PC-9 (cell line): ENCODE measurements at regions not wholly inside any gene's neighbourhood (a gene's known extent, or its start where the extent isn't known, plus 50 kb on each side); places are given as distances from the start of the nearest gene placed in this dataset.

Source experiments
- BruUV-seq: library from RNA; stranded (reverse); fragments of 400-500 nt; replicated peaks from 2 replicates; lab custom pipeline; 2021; lab: Mats Ljungman, UMichigan
- CTCF ChIA-PET: fragments of 300-600 bp; sonication (Branson Sonifier 250); formaldehyde crosslinking; loops from one replicate; lab custom pipeline; 2022; ENCODE audit warnings: antibody characterized with exemption; lab: Charles Lee
- POLR2A ChIA-PET: fragments of 300-600 bp; sonication (Branson Sonifier 250); formaldehyde crosslinking; loops from one replicate; lab custom pipeline; 2022; ENCODE audit warnings: antibody characterized with exemption; ENCODE audit not compliant: unreplicated experiment; lab: Charles Lee
- DNase-seq, 2 experiments: peaks; one replicate each; pipeline versions ENCODE4 v3.0.0 to v3.0.0-alpha.2; 2015 to 2022; ENCODE audit warnings: mixed read lengths in 1 of 2
- H2AFZ ChIP-seq: fragments of 200-600 bp; sonication (generic); 2 replicates; pipeline ENCODE4 v1.8.1; 2017; ENCODE audit warnings: antibody characterized with exemption
- H3F3A ChIP-seq: fragments of 200-600 bp; sonication (generic); 2 replicates; pipeline ENCODE4 v1.8.1; 2017; ENCODE audit warnings: antibody characterized with exemption, mild to moderate bottlenecking, low read depth; ENCODE audit not compliant: insufficient read depth
- H3K27ac ChIP-seq: fragments of 200-600 bp; sonication (generic); 2 replicates; pipeline ENCODE4 v1.6.1; 2016; ENCODE audit warnings: mixed run types
- H3K27me3 ChIP-seq: fragments of 200-600 bp; sonication (generic); 2 replicates; pipeline ENCODE4 v1.6.1; 2016; ENCODE audit warnings: low read depth, mixed run types; ENCODE audit not compliant: insufficient read depth
- H3K36me3 ChIP-seq: fragments of 200-600 bp; sonication (generic); 2 replicates; pipeline ENCODE4 v1.6.1; 2016; ENCODE audit warnings: low read depth, mixed run types
- H3K4me1 ChIP-seq: fragments of 200-600 bp; sonication (generic); replicated peaks from 2 replicates; pipeline ENCODE4 v1.6.1; 2016; ENCODE audit warnings: mixed run types; ENCODE audit not compliant: insufficient read depth
- H3K4me2 ChIP-seq: fragments of 200-600 bp; sonication (generic); 2 replicates; pipeline ENCODE4 v1.6.1; 2017; ENCODE audit warnings: mixed run types
- H3K4me3 ChIP-seq: fragments of 200-600 bp; sonication (generic); 2 replicates; pipeline ENCODE4 v1.6.1; 2016; ENCODE audit warnings: mixed run types
- H3K79me2 ChIP-seq: fragments of 200-600 bp; sonication (generic); 2 replicates; pipeline ENCODE4 v1.6.1; 2017; ENCODE audit warnings: low read depth, mixed run types
- H3K9me2 ChIP-seq: fragments of 200-600 bp; sonication (generic); 2 replicates; pipeline ENCODE4 v1.8.1; 2017; ENCODE audit warnings: mild to moderate bottlenecking; ENCODE audit not compliant: insufficient read depth
- H3K9me3 ChIP-seq: fragments of 200-600 bp; sonication (generic); 2 replicates; pipeline ENCODE4 v1.8.1; 2016; ENCODE audit warnings: low read depth; ENCODE audit not compliant: insufficient read depth
- H4K20me1 ChIP-seq: fragments of 200-600 bp; sonication (generic); 2 replicates; pipeline ENCODE4 v1.8.1; 2017; ENCODE audit not compliant: insufficient read depth
- EZH2 ChIP-seq: fragments of 200-600 bp; sonication (generic); IDR thresholded peaks from 2 replicates; pipeline ENCODE4 v1.8.0; 2017; ENCODE audit warnings: antibody characterized with exemption, low read depth
- intact Hi-C: fragments of 100-400 bp; cut with micrococcal nuclease; formaldehyde crosslinking; loops from one replicate; pipeline ENCODE4 v1.10.0; 2022; ENCODE audit not compliant: unreplicated experiment
- TF ChIP-seq, protein P1 (sequence below): fragments of 200-600 bp; sonication (generic); conservative IDR thresholded peaks from 2 replicates; pipeline ENCODE4 v1.6.1; 2017; ENCODE audit warnings: mixed run types, antibody characterized with exemption, mild to moderate bottlenecking, moderate library complexity

DNA sequence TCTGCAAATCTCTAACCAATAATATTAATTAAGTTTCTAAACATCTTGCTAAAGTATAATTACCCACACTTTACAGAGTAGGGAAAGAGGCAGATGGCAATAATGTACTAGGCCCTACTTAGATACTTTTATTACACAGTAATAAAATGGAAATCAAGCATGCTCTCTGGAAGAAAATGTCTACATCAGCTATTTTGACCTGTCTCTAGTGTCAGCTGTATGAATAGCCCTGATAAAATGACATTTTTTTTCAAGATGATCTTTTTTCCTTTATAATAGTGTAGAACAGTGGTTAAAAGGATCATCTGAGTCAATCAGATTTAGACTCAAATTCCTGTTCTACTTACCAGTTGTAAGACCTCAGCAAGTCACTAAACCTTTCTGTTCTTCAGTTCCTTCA is 397.3 kb downstream of the GRB14 start:
- TF ChIP-seq, protein P1, sequence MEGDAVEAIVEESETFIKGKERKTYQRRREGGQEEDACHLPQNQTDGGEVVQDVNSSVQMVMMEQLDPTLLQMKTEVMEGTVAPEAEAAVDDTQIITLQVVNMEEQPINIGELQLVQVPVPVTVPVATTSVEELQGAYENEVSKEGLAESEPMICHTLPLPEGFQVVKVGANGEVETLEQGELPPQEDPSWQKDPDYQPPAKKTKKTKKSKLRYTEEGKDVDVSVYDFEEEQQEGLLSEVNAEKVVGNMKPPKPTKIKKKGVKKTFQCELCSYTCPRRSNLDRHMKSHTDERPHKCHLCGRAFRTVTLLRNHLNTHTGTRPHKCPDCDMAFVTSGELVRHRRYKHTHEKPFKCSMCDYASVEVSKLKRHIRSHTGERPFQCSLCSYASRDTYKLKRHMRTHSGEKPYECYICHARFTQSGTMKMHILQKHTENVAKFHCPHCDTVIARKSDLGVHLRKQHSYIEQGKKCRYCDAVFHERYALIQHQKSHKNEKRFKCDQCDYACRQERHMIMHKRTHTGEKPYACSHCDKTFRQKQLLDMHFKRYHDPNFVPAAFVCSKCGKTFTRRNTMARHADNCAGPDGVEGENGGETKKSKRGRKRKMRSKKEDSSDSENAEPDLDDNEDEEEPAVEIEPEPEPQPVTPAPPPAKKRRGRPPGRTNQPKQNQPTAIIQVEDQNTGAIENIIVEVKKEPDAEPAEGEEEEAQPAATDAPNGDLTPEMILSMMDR, result no peak
- TF ChIP-seq EZH2, result no peak
- ChIA-PET POLR2A (no interaction called here), CTCF (no interaction called here)
- no peaks in the 10 kb centered on the region for H3F3A ChIP-seq
- no peaks in the 10 kb centered on the region for H3K9me2 ChIP-seq
- H3K27me3 ChIP-seq, result no peaks in the 10 kb centered on the region
- DNase-seq, result no peak
- BruUV-seq, result no TSS peak
- H3K4me1 ChIP-seq, result no peaks in the 10 kb centered on the region
- H4K20me1 ChIP-seq, result no peaks in the 10 kb centered on the region
- no peak overlapping the region for H3K4me2 ChIP-seq
- H3K27ac ChIP-seq, result no peak overlapping the region
- no peaks in the 10 kb centered on the region for H3K9me3 ChIP-seq
- intact Hi-C loops, result no loop called here
- H2AFZ ChIP-seq, result no peak overlapping the region
- no peaks in the 10 kb centered on the region for H3K79me2 ChIP-seq
- no peaks in the 10 kb centered on the region for H3K36me3 ChIP-seq
- no peak overlapping the region for H3K4me3 ChIP-seq

DNA sequence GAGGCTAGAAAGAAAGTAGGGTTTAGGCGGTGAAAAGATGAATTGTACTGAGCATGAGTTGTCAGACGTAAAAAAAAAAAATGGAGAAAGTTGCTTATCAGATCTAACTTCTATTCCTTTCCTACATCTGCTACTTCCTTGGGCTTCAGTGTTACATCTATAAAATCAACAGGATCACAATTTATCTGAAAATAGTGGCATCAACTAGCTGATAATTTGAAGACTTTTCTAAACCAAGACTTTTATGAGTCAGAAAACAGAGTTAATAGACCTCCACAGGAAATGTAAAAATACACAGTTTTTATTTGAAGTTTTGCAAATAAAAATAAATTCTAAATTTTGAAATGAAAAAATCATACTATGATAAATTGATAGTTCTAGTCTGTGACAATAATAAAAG is 399.8 kb downstream of the GRB14 start:
- Histone ChIP-seq H3K27me3 (no peaks in the 10 kb centered on the region), H3K4me1 (no peaks in the 10 kb centered on the region), H3K4me2 (no peak overlapping the region), H3K9me3 (no peaks in the 10 kb centered on the region), H3F3A (no peaks in the 10 kb centered on the region), H2AFZ (no peak overlapping the region), H3K79me2 (no peaks in the 10 kb centered on the region), H3K9me2 (no peaks in the 10 kb centered on the region), H4K20me1 (no peaks in the 10 kb centered on the region), H3K4me3 (no peak overlapping the region), H3K36me3 (no peaks in the 10 kb centered on the region), H3K27ac (no peak overlapping the region)
- ChIA-PET POLR2A (no interaction called here), CTCF (no interaction called here)
- DNase-seq, result no peak
- intact Hi-C loops, result no loop called here
- BruUV-seq, result no TSS peak
- TF ChIP-seq, protein P1, result no peak
- TF ChIP-seq EZH2, result no peak

GRCh38 chr2:164220265-164220664 is 401.0 kb downstream of the GRB14 start:
- no peaks in the 10 kb centered on the region for H3K4me1 ChIP-seq
- no TSS peak for BruUV-seq

More at GRCh38 chr2:164220265-164220664, 401.0 kb downstream of the GRB14 start:
- no peaks in the 10 kb centered on the region for H3F3A ChIP-seq
- no peaks in the 10 kb centered on the region for H4K20me1 ChIP-seq
- no peak overlapping the region for H2AFZ ChIP-seq
- H3K27ac ChIP-seq, result no peak overlapping the region
- ChIA-PET CTCF (no interaction called here), POLR2A (no interaction called here)
- no peak overlapping the region for H3K4me3 ChIP-seq
- no peaks in the 10 kb centered on the region for H3K79me2 ChIP-seq
- TF ChIP-seq, protein P1, result no peak
- no peak for TF ChIP-seq EZH2
- H3K4me2 ChIP-seq, result no peak overlapping the region
- intact Hi-C loops, result no loop called here
- no peaks in the 10 kb centered on the region for H3K27me3 ChIP-seq
- H3K9me3 ChIP-seq, result no peaks in the 10 kb centered on the region
- DNase-seq, result no peak
- no peaks in the 10 kb centered on the region for H3K36me3 ChIP-seq
- no peaks in the 10 kb centered on the region for H3K9me2 ChIP-seq
